SK-N-SH (cell line): ENCODE measurements at regions not wholly inside any gene's neighbourhood (a gene's known extent, or its start where the extent isn't known, plus 50 kb on each side); places are given as distances from the start of the nearest gene placed in this dataset.

Experiments
- CTCF ChIA-PET: fragments of 300-600, 350-600 bp; formaldehyde crosslinking; extraction: SDS; loops from one replicate; lab custom pipeline; 2021; lab: Yijun Ruan, JAX
- POLR2A ChIA-PET: fragments of 350-600 bp; sonication (Branson Sonifier 250); formaldehyde crosslinking; extraction: SDS; loops from one replicate; lab custom pipeline; 2020; ENCODE audit warnings: antibody characterized with exemption, inconsistent platforms; lab: Yijun Ruan, JAX
- DNase-seq: peaks from one replicate; pipeline ENCODE4 v3.0.0; 2012
- H2AFZ ChIP-seq: fragments of 200-600 bp; sonication (generic); 2 replicates; pipeline ENCODE4 v1.8.1; 2016; ENCODE audit warnings: antibody characterized with exemption, mild to moderate bottlenecking, low read depth
- H3F3A ChIP-seq: fragments of 200-600 bp; sonication (generic); replicated peaks from 2 replicates; pipeline ENCODE3; 2016; ENCODE audit warnings: antibody characterized with exemption, mild to moderate bottlenecking; ENCODE audit not compliant: insufficient read depth
- H3K27ac ChIP-seq, 2 experiments: fragments of 200-500 bp in 1 of 2; fragments of 200-600 bp in 1 of 2; sonication (Bioruptor generic) in 1 of 2; sonication (generic), shearing (Covaris generic) in 1 of 2; 2 replicates each; pipeline versions ENCODE4 v1.5.1 to v1.6.1; 2014 to 2016; ENCODE audit warnings: low read depth in 2 of 2, inconsistent platforms in 1 of 2, low read length in 1 of 2, mild to moderate bottlenecking in 1 of 2, mixed read lengths in 1 of 2
- H3K27me3 ChIP-seq: fragments of 200-600 bp; sonication (generic), shearing (Covaris generic); 2 replicates; pipeline ENCODE4 v1.6.1; 2016; ENCODE audit warnings: mixed run types; ENCODE audit not compliant: insufficient read depth
- H3K36me3 ChIP-seq, 2 experiments: fragments of 200-500 bp in 1 of 2; fragments of 200-600 bp in 1 of 2; sonication (Bioruptor generic) in 1 of 2; sonication (generic) in 1 of 2; replicated peaks in 1 of 2; 2 replicates each; pipeline versions ENCODE3 to v1.5.1; 2014 to 2016; ENCODE audit warnings: low read length in 1 of 2, mild to moderate bottlenecking in 1 of 2; ENCODE audit not compliant: insufficient read depth in 2 of 2, control insufficient read depth in 1 of 2
- H3K4me1 ChIP-seq, 2 experiments: fragments of 200-500 bp in 1 of 2; fragments of 200-600 bp in 1 of 2; sonication (Bioruptor generic) in 1 of 2; sonication (generic), shearing (Covaris generic) in 1 of 2; 2 replicates each; pipeline versions ENCODE4 v1.5.1 to v1.6.1; 2014 to 2016; ENCODE audit warnings: low read depth in 1 of 2, low read length in 1 of 2, mixed run types in 1 of 2; ENCODE audit not compliant: insufficient read depth in 2 of 2, control insufficient read depth in 1 of 2
- H3K4me2 ChIP-seq: fragments of 200-600 bp; sonication (generic), shearing (Covaris generic); 2 replicates; pipeline ENCODE4 v1.6.1; 2017; ENCODE audit warnings: mixed run types
- H3K4me3 ChIP-seq, 2 experiments: fragments of 200-500 bp in 1 of 2; fragments of 200-600 bp in 1 of 2; sonication (Bioruptor generic) in 1 of 2; sonication (generic), shearing (Covaris generic) in 1 of 2; 2 replicates each; pipeline versions ENCODE4 v1.5.1 to v1.8.1; 2014 to 2016; ENCODE audit warnings: low read depth in 2 of 2, inconsistent platforms in 1 of 2, low read length in 1 of 2, mild to moderate bottlenecking in 1 of 2, mixed read lengths in 1 of 2, moderate library complexity in 1 of 2
- H3K79me2 ChIP-seq: fragments of 200-600 bp; sonication (generic); 2 replicates; pipeline ENCODE4 v1.8.1; 2017; ENCODE audit warnings: mild to moderate bottlenecking; ENCODE audit not compliant: insufficient read depth
- H3K9ac ChIP-seq: fragments of 200-600 bp; sonication (generic); 2 replicates; pipeline ENCODE4 v1.6.1; 2017; ENCODE audit warnings: mixed run types
- H3K9me2 ChIP-seq: fragments of 200-600 bp; sonication (generic); 2 replicates; pipeline ENCODE4 v1.6.1; 2017; ENCODE audit warnings: mixed run types
- H3K9me3 ChIP-seq: fragments of 200-600 bp; sonication (generic); 2 replicates; pipeline ENCODE4 v1.6.1; 2017; ENCODE audit warnings: mixed run types, mild to moderate bottlenecking, moderate library complexity
- H4K20me1 ChIP-seq: fragments of 200-600 bp; sonication (generic); 2 replicates; pipeline ENCODE4 v1.6.1; 2017; ENCODE audit warnings: mild to moderate bottlenecking, mixed run types; ENCODE audit not compliant: insufficient read depth
- ELF1 ChIP-seq: IDR thresholded peaks from 2 replicates; pipeline ENCODE4 v1.4.0; 2012
- EP300 ChIP-seq, 2 experiments: IDR thresholded peaks; 2 replicates each; pipeline versions ENCODE4 v1.4.0 to v1.6.1; 2012; ENCODE audit warnings: borderline replicate concordance in 1 of 2, low read depth in 1 of 2, low read length in 1 of 2
- JUND ChIP-seq: IDR thresholded peaks from 2 replicates; pipeline ENCODE4 v1.4.0; 2012
- MXI1 ChIP-seq: IDR thresholded peaks from 2 replicates; pipeline ENCODE4 v1.6.1; 2012; ENCODE audit warnings: mild to moderate bottlenecking, low read depth, low read length, improper control_type of control experiment
- NRF1 ChIP-seq: IDR thresholded peaks from 2 replicates; pipeline ENCODE4 v1.6.1; 2012; ENCODE audit warnings: low read depth, mild to moderate bottlenecking, low read length
- POLR2AphosphoS5 ChIP-seq: IDR thresholded peaks from 2 replicates; pipeline ENCODE4 v1.6.1; 2012; ENCODE audit warnings: low read depth, low read length
- RAD21 ChIP-seq: IDR thresholded peaks from 2 replicates; pipeline ENCODE4 v1.6.1; 2012; ENCODE audit warnings: mild to moderate bottlenecking, low read length
- REST ChIP-seq: IDR thresholded peaks from 2 replicates; pipeline ENCODE4 v1.6.1; 2012; ENCODE audit warnings: mild to moderate bottlenecking, low read depth, low read length, moderate library complexity
- RFX5 ChIP-seq: IDR thresholded peaks from 2 replicates; pipeline ENCODE4 v1.6.1; 2012; ENCODE audit warnings: mild to moderate bottlenecking, improper control_type of control experiment, low read length
- SMC3 ChIP-seq: IDR thresholded peaks from 2 replicates; pipeline ENCODE4 v1.6.1; 2012; ENCODE audit warnings: low read depth, low read length, improper control_type of control experiment
- TAF1 ChIP-seq: IDR thresholded peaks from 2 replicates; pipeline ENCODE4 v1.6.1; 2012; ENCODE audit warnings: low read depth, mild to moderate bottlenecking, low read length, moderate library complexity, borderline replicate concordance
- USF1 ChIP-seq: IDR thresholded peaks from 2 replicates; pipeline ENCODE4 v1.4.0; 2012; ENCODE audit warnings: low read depth, borderline replicate concordance
- YY1 ChIP-seq: IDR thresholded peaks from 2 replicates; pipeline ENCODE4 v1.4.0; 2012; ENCODE audit warnings: low read depth, mild to moderate bottlenecking
- WGBS: methylation state at CpG from one replicate; pipeline ENCODE4 v1.1.6; 2017; ENCODE audit warnings: low lambda C conversion rate; 5-methylcytosine and 5-hydroxymethylcytosine counted together

- Histone ChIP-seq H2AFZ (no peak overlapping the region), H3K4me2 (no peak overlapping the region), H3K79me2 (no peaks in the 10 kb centered on the region), H4K20me1 (no peaks in the 10 kb centered on the region), H3K36me3 (no peaks in the 10 kb centered on the region), H3F3A (no peaks in the 10 kb centered on the region), H3K9ac (no peak overlapping the region), H3K27me3 (no peaks in the 10 kb centered on the region), H3K9me3 (no peaks in the 10 kb centered on the region), H3K9me2 (no peaks in the 10 kb centered on the region), H3K4me1 (peaks cover 0 to 5% of the 10 kb centered on the region in 2 experiments; a peak in 1 of 4 replicates), H3K27ac (no peak overlapping the region), H3K4me3 (no peak overlapping the region)
- TF ChIP-seq TAF1 (no peak), EP300 (IDR thresholded peaks at IDR 0.05; ENCODE audit: borderline replicate concordance in 1 of 2, low read depth in 1 of 2, low read length in 1 of 2) (no peak), REST (no peak), RFX5 (no peak), POLR2AphosphoS5 (no peak), MXI1 (no peak), SMC3 (no peak), NRF1 (no peak)
- ChIA-PET CTCF (no interaction called here), POLR2A (no interaction called here)
- no peak for DNase-seq
- WGBS = 80% methylated on average over 7 of the region's 7 CpGs
Measured at GRCh38 chr13:40478775-40479174, 187.7 kb downstream of the FOXO1 start.

GRCh38 chr13:40479196-40479845 is 187.1 kb downstream of the FOXO1 start:
- Histone ChIP-seq H3K79me2 (no peaks in the 10 kb centered on the region), H3K9me3 (no peaks in the 10 kb centered on the region), H3F3A (no peaks in the 10 kb centered on the region), H3K27me3 (no peaks in the 10 kb centered on the region), H3K36me3 (no peaks in the 10 kb centered on the region), H3K9me2 (no peaks in the 10 kb centered on the region), H3K27ac (no peak overlapping the region), H3K4me3 (no peak overlapping the region), H4K20me1 (no peaks in the 10 kb centered on the region), H3K4me1 (peaks cover 0 to 5% of the 10 kb centered on the region in 2 experiments; a peak in 1 of 4 replicates), H3K9ac (no peak overlapping the region), H2AFZ (no peak overlapping the region), H3K4me2 (no peak overlapping the region)
- DNase-seq = no peak
- CTCF ChIA-PET = no interaction called here
- POLR2A ChIA-PET = interaction anchor here (0.6 kb wide), 1 partner anchor 46 kb away, joined by 3 read pairs; no protein-coding TSS in a partner anchor
- WGBS = 99% methylated on average over 15 of the region's 28 CpGs
- TF ChIP-seq YY1 = no peak
- no peak for TF ChIP-seq ELF1
- TF ChIP-seq USF1 = no peak
- no peak for TF ChIP-seq REST
- TF ChIP-seq RAD21 = no peak
- TF ChIP-seq JUND = no peak
- no peak for TF ChIP-seq EP300 (IDR thresholded peaks at IDR 0.05; ENCODE audit: borderline replicate concordance in 1 of 2, low read depth in 1 of 2, low read length in 1 of 2)
- no peak for TF ChIP-seq RFX5
